Caco-2 (cell line): ENCODE measurements at regions not wholly inside any gene's neighbourhood (a gene's known extent, or its start where the extent isn't known, plus 50 kb on each side); places are given as distances from the start of the nearest gene placed in this dataset.

ENCODE experiments used
- BruUV-seq: library from RNA; stranded (reverse); fragments of 400-500 nt; replicated peaks from 2 replicates; lab custom pipeline; 2021; lab: Mats Ljungman, UMichigan
- CTCF ChIA-PET: fragments of 300-600 bp; sonication (Branson Sonifier 250); formaldehyde crosslinking; loops from one replicate; lab custom pipeline; 2022; ENCODE audit warnings: antibody characterized with exemption; lab: Charles Lee
- POLR2A ChIA-PET: fragments of 300-600 bp; sonication (Branson Sonifier 250); formaldehyde crosslinking; loops from one replicate; lab custom pipeline; 2022; ENCODE audit warnings: antibody characterized with exemption; lab: Charles Lee
- DNase-seq, 2 experiments: peaks; one replicate each; pipeline versions ENCODE4 v3.0.0 to v3.0.0-alpha.2; 2020 to 2022
- H3K27me3 ChIP-seq: replicated peaks from 2 replicates; pipeline ENCODE4 v1.6.0; 2011; ENCODE audit warnings: low read length; ENCODE audit not compliant: control insufficient read depth, insufficient read depth
- H3K36me3 ChIP-seq: 2 replicates; pipeline ENCODE4 v1.5.1; 2011; ENCODE audit warnings: low read length; ENCODE audit not compliant: control insufficient read depth, insufficient read depth
- H3K4me1 ChIP-seq: fragments of 250-450 bp; sonication (Bioruptor Pico); 2 replicates; pipeline ENCODE4 v1.5.1; 2020; ENCODE audit warnings: mild to moderate bottlenecking
- H3K4me3 ChIP-seq: 2 replicates; pipeline ENCODE4 v1.5.1; 2011; ENCODE audit warnings: low read depth, mild to moderate bottlenecking, control low read depth, low read length
- H3K9me3 ChIP-seq: fragments of 250-450 bp; sonication (Bioruptor Pico); 2 replicates; pipeline ENCODE4 v1.5.1; 2020; ENCODE audit warnings: mild to moderate bottlenecking, moderate library complexity
- H3K27ac Mint-ChIP-seq: one replicate; pipeline ENCODE4 v1.8.0; 2022; ENCODE audit warnings: mixed read lengths; ENCODE audit not compliant: unreplicated experiment
- H3K27me3 Mint-ChIP-seq: one replicate; pipeline ENCODE4 v1.8.0; 2022; ENCODE audit warnings: mixed read lengths; ENCODE audit not compliant: insufficient read depth, unreplicated experiment
- H3K36me3 Mint-ChIP-seq: one replicate; pipeline ENCODE4 v1.8.0; 2022; ENCODE audit warnings: mild to moderate bottlenecking, mixed read lengths; ENCODE audit not compliant: insufficient read depth, unreplicated experiment
- H3K4me1 Mint-ChIP-seq: one replicate; pipeline ENCODE4 v1.8.0; 2022; ENCODE audit warnings: low read depth, mixed read lengths; ENCODE audit not compliant: unreplicated experiment
- H3K4me3 Mint-ChIP-seq: one replicate; pipeline ENCODE4 v1.8.0; 2022; ENCODE audit warnings: mild to moderate bottlenecking, moderate library complexity, mixed read lengths; ENCODE audit not compliant: unreplicated experiment
- H3K9me3 Mint-ChIP-seq: one replicate; pipeline ENCODE4 v1.8.0; 2022; ENCODE audit warnings: mixed read lengths; ENCODE audit not compliant: unreplicated experiment
- intact Hi-C: fragments of 100-400 bp; cut with micrococcal nuclease; formaldehyde crosslinking; loops from one replicate; pipeline ENCODE4 v1.10.0; 2022; ENCODE audit not compliant: unreplicated experiment
- TF ChIP-seq, protein P1 (sequence below), 2 experiments: fragments of 200-600 bp in 1 of 2; IDR thresholded peaks; 1 replicate in 1 of 2; 2 replicates in 1 of 2; pipeline versions ENCODE4 v1.5.1 to v1.8.0; 2011 to 2022; ENCODE audit warnings: antibody characterized with exemption in 1 of 2, control low read depth in 1 of 2, inconsistent platforms in 1 of 2, low read depth in 1 of 2, low read length in 1 of 2, mild to moderate bottlenecking in 1 of 2, moderate library complexity in 1 of 2; ENCODE audit not compliant: insufficient read depth in 1 of 2, severe bottlenecking in 1 of 2, unreplicated experiment in 1 of 2

DNA sequence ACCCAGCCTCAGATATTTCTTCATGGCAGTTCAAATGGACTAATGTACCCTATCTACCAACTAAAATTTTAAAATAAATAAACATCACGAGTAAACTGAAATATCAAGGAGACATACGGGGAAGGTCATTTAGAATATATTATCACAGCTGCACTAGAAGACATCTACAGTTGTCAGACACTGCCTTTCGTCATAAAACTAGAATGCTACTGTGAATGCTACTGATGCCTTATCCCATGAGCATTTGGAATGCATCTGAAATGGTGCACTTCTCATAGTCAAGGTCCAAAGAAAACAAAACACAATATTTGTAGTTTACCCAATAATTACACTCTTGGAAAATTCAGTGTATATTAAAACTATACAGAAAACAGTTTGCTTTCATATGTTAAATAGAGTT lies 165.2 kb downstream of the MREG start:
- CTCF ChIA-PET = no interaction called here
- POLR2A ChIA-PET = no interaction called here
- H3K36me3 ChIP-seq = no peaks in the 10 kb centered on the region
- H3K9me3 ChIP-seq = 0 out of 2 replicates have a peak, but pooled peaks cover 1% of the 10 kb centered on the region
- TF ChIP-seq, protein P1, sequence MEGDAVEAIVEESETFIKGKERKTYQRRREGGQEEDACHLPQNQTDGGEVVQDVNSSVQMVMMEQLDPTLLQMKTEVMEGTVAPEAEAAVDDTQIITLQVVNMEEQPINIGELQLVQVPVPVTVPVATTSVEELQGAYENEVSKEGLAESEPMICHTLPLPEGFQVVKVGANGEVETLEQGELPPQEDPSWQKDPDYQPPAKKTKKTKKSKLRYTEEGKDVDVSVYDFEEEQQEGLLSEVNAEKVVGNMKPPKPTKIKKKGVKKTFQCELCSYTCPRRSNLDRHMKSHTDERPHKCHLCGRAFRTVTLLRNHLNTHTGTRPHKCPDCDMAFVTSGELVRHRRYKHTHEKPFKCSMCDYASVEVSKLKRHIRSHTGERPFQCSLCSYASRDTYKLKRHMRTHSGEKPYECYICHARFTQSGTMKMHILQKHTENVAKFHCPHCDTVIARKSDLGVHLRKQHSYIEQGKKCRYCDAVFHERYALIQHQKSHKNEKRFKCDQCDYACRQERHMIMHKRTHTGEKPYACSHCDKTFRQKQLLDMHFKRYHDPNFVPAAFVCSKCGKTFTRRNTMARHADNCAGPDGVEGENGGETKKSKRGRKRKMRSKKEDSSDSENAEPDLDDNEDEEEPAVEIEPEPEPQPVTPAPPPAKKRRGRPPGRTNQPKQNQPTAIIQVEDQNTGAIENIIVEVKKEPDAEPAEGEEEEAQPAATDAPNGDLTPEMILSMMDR (IDR thresholded peaks at IDR 0.05; ENCODE audit: insufficient read depth in 1 of 2, low read depth in 1 of 2, low read length in 1 of 2, severe bottlenecking in 1 of 2, unreplicated experiment in 1 of 2) = no peak
- H3K4me3 Mint-ChIP-seq = no peak overlapping the region
- H3K9me3 Mint-ChIP-seq = peaks cover 6% of the 10 kb centered on the region
- no TSS peak for BruUV-seq
- no peak overlapping the region for H3K27ac Mint-ChIP-seq
- H3K27me3 ChIP-seq = no peaks in the 10 kb centered on the region
- no peak overlapping the region for H3K4me3 ChIP-seq
- no peaks in the 10 kb centered on the region for H3K27me3 Mint-ChIP-seq
- H3K4me1 ChIP-seq = no peaks in the 10 kb centered on the region
- intact Hi-C loops = no loop called here
- H3K36me3 Mint-ChIP-seq = no peaks in the 10 kb centered on the region
- H3K4me1 Mint-ChIP-seq = no peaks in the 10 kb centered on the region
- DNase-seq = no peak

DNA sequence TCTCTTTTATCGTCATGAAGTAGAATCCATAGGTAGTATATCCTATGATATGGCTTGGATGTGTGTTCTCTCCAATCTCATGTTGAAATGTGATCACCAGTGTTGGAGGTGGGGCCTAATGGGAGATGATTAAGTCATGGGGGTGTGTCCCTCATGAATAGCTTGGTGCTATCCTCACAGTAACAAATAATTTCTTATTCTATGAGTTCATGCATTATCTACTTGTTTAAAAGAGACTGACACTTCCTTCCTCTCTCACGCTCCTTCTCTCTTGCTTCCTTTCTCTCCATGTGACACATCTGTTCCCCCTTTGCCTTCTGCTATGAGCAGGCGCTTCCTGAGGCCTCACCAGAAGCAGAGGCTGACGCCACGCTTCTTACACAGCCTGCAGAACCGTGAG lies 165.6 kb downstream of the MREG start:
- Histone ChIP-seq H3K9me3 (no peaks in the 10 kb centered on the region), H3K4me1 (no peaks in the 10 kb centered on the region), H3K36me3 (no peaks in the 10 kb centered on the region), H3K27me3 (no peaks in the 10 kb centered on the region), H3K4me3 (no peak overlapping the region)
- Mint-ChIP-seq H3K4me1 (no peaks in the 10 kb centered on the region), H3K36me3 (no peaks in the 10 kb centered on the region), H3K27ac (no peak overlapping the region), H3K9me3 (peaks cover 2% of the 10 kb centered on the region), H3K4me3 (no peak overlapping the region), H3K27me3 (no peaks in the 10 kb centered on the region)
- no peak for DNase-seq
- intact Hi-C loops = no loop called here
- TF ChIP-seq, protein P1 (IDR thresholded peaks at IDR 0.05; ENCODE audit: insufficient read depth in 1 of 2, low read depth in 1 of 2, low read length in 1 of 2, severe bottlenecking in 1 of 2, unreplicated experiment in 1 of 2) = no peak
- no TSS peak for BruUV-seq
- POLR2A ChIA-PET = no interaction called here
- CTCF ChIA-PET = no interaction called here

DNA sequence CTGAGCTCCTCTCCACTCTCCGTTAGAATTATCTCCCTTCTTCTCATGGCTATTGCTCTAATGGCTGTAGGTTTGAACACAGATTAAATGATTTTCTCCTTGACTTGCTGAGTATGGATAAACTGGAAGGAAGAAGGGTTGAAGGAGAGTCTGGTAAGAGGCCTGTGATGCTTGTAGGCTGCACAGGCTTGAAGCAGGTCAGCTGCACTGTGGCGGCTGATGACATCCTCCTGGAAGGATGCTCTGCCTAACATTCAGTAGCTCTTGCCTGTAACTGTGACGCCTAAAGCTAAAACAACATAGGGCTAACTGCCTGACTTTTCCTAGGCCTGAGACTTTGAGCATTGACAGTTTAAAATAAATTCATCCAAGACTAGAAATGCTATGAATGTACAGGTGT lies 166.3 kb downstream of the MREG start:
- CTCF ChIA-PET = no interaction called here
- no peaks in the 10 kb centered on the region for H3K27me3 Mint-ChIP-seq
- H3K36me3 Mint-ChIP-seq = no peaks in the 10 kb centered on the region
- no peaks in the 10 kb centered on the region for H3K4me1 Mint-ChIP-seq
- Histone ChIP-seq H3K4me3 (no peak overlapping the region), H3K9me3 (no peaks in the 10 kb centered on the region), H3K27me3 (no peaks in the 10 kb centered on the region), H3K4me1 (no peaks in the 10 kb centered on the region), H3K36me3 (no peaks in the 10 kb centered on the region)
- no peaks in the 10 kb centered on the region for H3K9me3 Mint-ChIP-seq
- intact Hi-C loops = no loop called here
- TF ChIP-seq, protein P1 (IDR thresholded peaks at IDR 0.05; ENCODE audit: insufficient read depth in 1 of 2, low read depth in 1 of 2, low read length in 1 of 2, severe bottlenecking in 1 of 2, unreplicated experiment in 1 of 2) = no peak
- no peak for DNase-seq
- POLR2A ChIA-PET = no interaction called here
- no peak overlapping the region for H3K4me3 Mint-ChIP-seq
- no peak overlapping the region for H3K27ac Mint-ChIP-seq
- no TSS peak for BruUV-seq
